ENCODE measurements at regions not wholly inside any gene's neighbourhood (a gene's known extent, or its start where the extent isn't known, plus 50 kb on each side); places are given as distances from the start of the nearest gene placed in this dataset.

DNA sequence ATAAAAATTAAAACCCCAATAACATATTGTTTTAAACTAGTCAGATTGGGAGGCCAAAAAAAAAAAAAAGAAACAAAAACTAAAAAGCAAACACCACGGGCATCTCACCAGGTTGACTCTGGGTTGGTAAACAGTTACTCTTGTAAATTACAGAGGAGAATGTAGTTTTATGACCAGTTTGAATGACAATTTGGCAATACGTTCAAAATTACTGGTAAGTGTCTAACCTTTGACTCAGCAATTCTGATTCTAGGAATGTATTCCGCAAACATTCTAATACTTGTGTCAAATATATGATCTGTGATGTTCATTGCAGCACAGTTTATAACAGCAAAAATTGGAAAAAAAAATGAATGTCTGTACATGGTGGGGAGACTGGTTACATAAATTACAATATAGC, 1376.0 kb downstream of the TBC1D22A start:
- no peak for DNase-seq

DNA sequence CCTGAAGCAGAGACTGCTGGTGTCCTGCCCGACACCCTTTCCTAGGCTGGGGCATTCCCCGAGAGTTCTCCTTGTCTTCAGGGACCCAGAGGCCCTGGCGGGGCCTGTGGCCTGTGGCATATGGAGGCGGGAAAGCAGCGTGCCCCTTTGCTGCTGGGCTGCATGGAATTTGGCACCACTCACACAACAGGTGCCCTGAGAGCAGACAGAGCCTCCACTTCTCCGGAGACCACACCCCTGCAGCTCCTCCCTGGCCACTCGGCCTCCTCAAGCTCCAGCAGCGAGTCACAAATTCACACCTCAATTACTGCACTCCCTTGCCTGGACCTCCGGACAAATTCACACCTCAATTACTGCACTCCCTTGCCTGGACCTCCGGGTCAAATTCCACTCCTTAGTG, 1375.2 kb downstream of the TBC1D22A start:
- DNase-seq: no peak

DNA sequence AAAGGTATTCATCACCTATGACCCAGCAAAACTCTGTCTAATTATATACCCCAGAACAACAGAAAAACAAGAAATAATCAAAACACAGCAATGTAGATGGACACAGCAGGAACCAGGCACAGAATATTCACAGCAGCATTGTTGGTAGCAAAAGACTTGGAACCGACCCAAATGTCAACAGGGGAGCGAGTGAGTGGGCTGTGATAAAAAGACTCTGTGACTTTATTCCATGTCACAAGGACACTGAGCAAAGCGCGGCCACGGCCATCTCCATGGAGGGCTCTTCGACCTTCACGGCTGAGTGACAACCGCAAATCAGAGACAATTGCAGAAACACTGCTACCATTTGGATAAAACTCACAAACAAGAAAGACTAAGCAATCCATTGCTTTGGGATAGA, 1373.1 kb downstream of the TBC1D22A start:
- DNase-seq: no peak

DNA sequence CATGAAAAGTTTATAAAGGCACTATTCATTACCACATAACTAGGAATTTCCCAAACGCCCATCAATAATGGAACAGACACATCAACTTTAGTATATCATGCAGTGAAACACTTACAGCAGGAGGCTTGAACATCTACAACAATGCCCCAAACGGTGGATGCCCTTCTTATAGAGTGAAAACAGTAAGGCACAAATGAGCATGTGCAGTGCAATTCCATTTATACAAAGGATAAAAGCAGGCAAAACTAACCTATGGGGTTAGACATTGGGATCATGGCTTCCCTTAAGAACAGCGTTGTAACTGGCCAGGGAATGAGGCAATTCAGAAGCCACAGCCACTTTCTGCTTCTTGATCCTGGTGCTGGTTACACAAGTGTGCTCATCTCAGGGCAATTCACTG, 1363.0 kb downstream of the TBC1D22A start:
- DNase-seq: no peak

DNA sequence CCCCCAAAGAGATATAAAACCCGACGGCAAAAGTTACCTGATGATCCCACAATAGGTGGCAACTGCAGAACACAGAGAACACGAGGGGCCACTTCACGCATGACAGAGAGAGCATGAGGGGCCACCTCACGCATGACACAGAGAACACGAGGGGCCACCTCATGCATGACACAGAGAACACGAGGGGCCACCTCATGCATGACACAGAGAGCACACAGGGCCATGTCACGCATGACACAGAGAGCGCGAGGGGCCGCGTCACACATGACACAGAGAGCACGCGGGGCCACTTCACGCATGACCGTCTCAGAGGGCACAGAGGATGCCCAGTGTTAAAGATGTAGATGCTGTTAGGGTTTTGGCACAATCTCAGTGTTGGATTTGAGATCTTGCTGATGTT, 1359.5 kb downstream of the TBC1D22A start:
- DNase-seq: no peak

DNA sequence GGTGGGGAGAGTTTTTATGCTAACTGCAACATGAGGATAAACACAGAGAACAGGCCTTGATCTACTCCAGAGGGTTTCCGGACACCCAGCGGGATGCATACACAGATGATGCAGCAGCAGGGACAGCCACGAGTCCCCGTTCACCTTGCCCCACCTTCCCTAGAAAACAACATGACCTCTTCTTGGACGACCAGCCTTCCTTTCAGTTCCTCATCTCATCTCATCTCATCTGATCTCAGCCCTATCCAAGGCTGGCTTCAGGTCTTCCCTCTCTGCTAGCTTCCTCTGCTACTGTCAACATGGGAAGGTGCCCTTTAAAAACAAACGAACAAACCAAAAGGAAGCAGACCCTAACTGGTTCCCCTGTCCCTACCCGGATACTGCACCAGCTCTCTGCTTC, 1356.2 kb downstream of the TBC1D22A start:
- no peak for DNase-seq

DNA sequence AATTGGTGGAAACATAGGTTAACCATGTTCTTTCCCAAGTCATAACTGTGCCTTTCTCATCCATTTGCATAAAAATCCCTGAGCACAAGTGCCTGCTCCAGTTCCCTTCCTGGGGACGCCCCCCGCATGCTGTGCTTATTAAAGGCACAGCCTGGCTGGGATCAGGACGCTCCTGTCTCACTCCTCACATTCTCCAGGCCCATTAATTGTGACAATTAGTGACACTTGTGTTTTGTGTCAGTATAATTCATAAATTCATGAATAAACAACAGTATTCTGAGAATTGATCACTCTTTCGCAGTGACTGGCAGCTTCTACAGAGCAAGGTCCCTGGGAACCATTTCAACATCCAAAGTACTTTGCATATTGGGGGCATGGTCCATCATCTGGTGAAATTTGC, 1354.4 kb downstream of the TBC1D22A start:
- DNase-seq: no peak

DNA sequence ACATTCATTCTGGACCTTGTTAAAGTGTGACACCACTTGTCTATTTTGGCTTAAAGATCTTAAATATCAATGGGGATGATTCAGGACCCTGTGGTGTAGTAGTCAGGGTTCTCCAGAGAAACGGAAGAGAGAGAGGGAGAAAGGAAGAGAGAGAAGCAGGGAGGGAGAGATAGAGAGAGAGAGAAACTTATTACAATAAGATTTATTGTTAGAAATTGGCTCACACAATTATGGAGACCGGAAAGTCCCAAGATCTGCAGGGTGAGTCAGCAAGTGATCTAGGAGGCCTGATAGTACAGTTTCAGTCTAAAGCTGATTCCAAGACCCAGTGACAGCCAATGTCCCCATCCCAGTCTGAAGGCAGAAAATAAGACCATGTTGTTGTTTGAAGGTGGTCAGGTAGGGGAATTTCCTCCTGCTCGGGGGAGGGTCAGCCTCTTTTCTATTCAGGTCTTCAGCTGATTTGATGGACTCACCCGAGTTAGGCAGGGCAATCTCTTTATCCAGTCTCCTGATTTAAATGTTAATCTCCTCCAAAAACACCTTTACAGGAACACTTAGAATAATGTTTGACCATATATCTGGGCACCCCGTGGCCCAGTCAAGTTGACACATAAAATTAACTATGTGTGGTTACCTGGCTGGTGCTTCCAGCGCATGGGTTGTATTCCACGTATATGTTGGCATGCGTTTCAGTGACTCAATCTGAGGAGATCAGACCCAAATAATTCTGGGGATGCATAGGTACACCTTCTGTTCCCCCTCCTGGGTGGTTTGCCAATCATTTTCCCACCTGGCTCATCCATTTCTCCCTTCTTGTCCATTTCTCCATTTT, 1350.5 kb downstream of the TBC1D22A start:
- no peak for DNase-seq

DNA sequence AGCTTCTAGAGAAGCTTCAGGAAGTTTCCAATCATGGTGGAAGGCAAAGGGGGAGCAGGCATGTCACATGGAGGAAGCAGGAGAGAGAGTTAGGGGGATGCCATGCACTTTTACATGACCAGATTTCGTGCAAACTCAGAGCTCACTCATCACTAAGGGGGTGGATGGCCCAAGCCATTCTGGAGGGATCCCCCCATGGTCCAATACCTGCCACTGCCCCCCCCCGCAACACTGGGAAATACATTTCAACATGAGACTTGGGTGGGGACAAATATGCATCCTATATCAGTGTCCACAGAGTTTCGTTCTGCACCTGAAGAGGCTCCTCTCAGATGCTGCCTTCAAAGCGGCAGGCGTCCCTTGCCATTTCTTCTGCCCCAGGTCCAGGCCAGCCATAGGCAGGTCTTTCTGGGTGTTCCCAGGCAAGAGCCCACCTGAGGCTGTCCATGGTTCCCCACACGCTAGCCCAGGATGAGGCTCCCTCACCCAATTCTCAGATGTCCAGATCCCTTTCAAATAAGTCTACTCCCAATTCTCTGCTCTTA, 1344.3 kb downstream of the TBC1D22A start:
- no peak for DNase-seq

DNA sequence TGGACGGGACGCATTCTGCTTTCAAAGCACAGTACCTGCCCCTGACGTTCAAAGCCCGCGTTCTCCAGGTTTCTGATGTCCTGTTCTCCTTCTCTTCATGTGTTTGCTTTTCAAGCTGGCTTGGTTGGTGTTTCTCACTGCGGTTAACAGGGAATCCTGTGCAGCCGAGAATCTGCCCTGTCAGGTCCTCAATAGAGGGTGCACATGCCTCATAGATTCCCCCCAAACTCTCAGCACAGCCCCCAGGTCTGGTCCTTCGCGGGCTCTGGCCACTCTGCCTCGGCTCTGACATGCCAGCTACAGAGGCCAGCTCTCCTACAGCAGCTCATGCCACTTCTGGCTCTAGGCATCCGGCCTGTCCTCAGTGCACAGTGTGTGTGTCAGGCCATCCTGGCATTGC, 1343.8 kb downstream of the TBC1D22A start:
- no peak for DNase-seq

DNA sequence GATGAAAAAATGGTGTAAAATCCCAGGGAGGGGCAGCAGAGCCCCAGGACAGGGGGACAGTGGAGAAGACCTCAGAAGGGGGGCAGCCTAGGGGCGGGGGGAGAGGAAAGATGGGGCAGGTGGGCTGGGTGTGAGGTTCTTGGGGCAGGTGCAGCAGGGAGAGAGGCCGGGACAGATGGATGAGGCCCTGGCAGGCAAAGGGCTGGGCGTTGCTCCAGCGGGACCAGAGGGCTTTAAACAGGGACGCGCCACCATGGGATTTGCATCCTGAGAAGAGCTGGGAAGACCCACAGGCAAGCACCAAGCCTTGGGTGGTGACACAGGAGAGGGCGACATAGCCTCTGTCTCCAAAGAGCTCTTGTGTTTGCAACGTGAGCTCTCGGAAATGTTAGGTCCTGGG, 1342.8 kb downstream of the TBC1D22A start:
- no peak for DNase-seq

DNA sequence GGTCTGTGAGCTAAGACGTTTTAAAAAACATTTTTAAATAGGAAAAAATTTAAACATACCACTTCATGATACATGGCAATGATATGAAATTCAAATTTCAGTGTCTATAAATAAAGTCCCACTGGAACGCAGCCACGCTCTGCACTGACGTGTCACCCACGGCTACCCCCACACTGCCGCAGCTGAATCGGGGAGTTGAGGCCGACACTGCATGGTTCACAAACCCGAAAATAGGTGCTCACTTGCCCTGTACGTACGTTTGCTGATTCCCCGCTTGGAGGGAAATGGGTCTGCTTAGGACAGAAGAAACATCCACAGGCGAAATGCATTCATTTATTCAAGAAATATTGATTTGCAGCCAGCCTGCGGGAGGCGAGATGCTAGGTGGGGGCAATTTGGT, 1342.3 kb downstream of the TBC1D22A start:
- no peak for DNase-seq

DNA sequence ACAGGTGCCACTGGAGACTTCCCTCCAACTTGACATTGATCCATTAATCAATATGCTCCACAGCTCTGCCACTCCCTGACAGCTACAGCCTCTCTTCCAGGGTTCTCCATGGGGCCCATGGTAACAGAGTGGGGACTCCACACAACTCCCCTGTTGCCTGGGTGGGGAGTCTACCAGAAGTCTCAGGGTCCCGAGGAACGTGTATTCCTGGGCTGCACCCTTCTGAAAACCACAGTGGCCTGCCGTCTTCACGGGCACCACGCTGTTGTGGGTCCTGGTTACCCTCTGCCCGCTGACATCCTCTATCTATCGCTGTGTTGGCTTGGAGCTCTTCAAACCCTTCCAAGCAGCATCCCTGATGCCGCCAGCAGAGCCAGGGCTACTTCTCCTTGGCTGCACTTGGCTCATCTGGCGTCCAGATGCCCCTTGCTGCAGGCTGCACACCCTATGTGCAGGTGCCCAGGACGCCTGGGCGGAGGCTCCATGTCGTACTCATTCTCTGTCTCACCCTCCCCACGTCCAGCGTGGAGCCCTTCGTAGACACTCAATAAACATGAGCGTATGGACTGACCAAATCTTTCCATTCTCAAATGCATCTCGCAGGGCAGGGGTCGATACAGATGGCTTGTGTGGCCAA, 1341.8 kb downstream of the TBC1D22A start:
- DNase-seq: no peak

DNA sequence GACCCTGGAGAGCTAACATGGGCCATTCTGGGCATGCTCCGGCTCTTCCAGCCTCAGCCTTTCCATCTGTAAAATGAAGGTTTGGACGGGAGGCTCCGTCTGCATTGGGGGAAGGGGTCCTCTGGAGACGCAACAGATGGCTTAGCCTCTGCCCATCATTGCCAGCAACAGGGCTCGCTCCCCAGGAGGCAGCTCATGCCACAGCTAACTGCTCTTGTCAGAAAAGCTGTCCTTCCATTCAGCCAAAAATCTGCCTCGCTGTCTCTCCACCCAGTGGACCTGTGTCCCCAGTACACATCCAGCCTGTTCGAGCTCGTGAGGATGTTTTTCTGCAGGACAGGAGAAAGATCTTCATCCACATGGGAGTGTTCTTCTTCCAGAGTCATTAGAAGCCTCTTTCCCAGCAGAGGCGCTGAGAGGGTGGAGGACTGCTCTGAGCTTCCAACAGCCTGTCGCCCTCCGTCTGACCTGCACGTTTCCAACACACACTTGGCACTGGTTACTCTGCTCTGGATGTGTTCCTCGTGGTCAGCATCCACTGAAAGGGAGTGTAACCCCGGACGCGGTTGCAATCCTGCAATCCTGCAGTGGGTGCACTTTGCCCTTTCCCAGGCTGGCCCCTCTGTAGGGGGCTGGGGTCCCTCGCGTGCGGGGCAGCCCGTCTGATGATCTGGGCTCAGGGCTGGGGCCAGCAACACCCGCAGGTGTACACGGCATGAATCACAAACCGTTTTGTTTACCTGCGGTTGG, 1340.9 kb downstream of the TBC1D22A start:
- DNase-seq: no peak

DNA sequence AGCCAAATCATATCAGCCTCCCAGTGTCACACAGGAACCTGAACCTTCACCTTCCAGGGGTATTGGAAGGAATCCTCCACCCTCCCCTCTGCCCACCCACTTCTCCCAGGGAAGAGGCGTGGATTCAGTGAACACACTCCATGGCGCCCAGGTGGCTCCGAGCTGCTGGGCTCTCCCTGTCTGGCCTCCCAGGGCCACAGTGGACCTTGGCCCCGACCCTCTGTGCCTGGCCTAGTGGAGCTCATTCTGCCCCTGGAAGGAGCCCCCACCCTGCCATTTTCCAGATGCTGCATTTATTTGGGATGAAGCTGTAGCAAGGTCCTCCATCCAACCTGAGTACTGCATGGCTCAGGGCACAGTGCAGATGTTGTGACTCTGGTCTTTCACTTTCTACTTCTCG, 1340.1 kb downstream of the TBC1D22A start:
- no peak for DNase-seq

DNA sequence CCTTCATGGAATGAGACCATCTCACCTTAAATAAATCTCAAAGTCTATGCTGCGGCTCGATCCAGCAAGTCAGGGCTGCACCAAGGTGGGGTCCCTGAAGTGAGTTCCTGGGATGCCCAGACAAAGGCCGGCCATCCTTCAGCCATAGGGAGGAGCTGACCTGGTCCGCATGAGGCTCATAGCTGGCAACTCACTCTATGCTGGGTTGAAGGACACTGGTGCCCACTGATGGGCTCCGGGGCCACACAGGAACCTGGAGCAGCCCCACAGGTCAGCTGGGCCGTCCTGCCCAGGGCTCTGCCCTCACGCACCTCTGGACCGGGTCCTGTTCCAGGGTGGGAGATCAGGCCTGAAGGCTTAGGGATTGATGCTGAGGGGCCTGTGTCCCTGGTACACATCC, 1339.3 kb downstream of the TBC1D22A start:
- DNase-seq: no peak

DNA sequence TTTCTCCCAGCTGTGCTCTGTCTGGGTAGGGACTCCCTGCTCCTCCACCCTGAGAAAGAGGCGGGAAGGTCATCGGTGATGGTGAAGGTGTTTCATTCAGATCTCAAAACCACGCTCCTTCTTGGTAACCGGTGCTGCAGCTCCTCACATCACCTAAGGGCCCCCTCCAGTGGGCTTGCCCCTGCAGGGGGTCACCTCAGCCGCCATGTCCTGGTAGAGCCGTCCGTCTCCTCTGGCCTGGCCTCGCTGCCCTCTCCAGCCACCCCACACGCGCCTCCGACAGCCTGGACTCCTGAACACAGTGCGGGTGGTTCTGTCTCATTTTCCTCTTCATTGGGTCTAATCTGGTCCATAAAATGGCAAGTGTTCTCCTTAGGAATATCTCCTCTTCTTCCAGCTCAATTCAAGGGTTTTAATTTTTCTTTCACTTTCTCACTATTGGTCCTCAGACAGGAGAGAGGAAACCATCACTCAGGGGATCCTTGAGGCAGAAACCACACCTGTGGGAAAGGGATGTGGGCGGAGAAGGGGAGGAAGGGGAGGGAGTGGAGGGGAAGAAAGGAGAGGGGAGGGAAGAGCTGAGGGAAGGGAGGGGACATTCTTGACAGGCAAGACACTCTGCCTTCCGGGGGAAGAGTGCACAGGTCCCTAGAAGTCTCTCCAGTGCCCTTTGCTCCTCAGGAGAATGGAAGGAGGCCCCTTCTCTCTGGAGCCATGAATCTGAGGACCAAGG, 1338.4 kb downstream of the TBC1D22A start:
- no peak for DNase-seq

DNA sequence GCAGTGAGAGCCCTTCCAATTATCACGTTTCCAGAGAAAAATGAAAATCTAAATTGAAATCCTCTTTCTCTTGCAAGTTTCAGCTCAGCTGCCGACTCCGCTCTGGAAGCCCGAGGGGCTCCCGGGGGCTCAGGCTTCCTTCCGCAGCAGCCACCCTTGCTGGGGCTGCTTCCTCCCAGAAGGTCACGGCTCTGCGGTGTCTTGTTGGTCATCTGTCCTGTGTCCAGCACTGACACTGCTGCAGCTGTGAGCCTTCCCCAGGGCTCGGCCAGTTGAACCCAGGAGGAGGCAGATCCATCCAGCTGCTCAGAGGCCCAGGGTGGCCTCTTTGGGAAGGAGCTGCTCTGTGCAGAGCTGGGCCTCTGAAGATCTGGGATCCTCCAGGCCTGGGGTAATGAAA, 1337.2 kb downstream of the TBC1D22A start:
- DNase-seq: no peak

DNA sequence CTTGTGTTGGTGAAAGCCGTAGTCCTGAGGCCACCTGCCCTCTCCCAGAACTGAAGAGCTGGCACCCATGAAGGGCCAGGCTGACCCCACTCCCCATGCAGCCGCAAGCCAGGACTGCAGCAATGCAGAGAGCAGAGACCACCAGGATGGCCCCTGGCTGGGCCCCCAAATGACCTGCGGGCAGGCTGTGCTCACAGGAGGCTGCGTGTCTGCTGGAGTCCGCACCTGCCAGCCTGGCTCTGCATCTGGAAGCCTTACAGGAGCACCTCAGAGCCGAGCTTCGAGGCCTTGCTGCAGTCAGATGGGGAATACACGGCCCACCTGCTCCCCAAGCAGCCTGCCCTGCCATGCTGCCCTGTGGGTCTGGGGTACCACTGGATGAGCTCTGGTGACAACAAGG, 1336.8 kb downstream of the TBC1D22A start:
- no peak for DNase-seq

DNA sequence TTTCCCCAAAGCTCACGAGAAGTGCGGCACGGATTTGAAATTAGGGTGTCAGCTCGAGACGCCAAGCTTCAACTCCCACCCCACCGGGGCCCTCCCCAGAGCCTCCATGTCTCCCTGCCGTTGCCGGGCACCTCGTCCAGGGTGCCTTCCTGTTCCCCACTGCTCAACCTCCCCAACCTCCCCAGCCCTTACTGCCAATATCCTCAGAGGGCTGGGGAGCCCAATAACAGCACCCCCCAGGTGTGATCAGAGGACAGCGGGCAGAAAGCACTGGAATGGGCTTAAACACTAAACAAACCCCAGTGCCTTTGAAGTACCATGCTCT, 1336.4 kb downstream of the TBC1D22A start:
- no peak for DNase-seq

DNA sequence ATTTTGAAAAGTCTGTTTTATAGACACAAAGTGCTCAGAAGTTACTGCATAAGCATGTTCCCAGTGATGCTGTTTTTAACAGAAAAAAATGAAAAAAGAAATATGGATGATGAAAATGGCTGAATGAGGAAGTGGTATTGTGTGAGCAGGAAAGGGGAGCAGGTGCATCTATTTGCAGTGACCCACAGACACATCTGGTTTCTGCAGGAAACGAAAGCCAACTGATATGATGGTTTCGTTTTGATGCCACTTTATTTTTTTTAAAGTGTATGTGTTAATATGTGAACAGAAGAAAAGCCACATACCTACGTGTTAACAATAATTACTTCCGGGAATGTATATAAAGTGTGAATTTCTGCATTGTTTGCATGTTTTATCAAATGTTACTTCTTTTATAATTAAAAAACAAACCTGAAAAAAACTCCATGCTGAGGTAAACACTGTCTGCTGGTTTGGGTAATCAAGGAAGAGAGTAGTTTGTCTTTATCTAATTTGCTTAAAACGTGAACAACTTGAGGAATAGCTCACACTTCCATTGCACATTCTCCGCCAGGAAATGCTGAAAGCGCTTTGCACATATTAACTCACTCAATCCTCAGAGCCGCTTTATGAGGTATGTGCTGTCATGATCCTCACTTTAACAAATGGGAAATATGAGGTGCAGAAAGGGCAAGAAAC, 1335.9 kb downstream of the TBC1D22A start:
- no peak for DNase-seq

DNA sequence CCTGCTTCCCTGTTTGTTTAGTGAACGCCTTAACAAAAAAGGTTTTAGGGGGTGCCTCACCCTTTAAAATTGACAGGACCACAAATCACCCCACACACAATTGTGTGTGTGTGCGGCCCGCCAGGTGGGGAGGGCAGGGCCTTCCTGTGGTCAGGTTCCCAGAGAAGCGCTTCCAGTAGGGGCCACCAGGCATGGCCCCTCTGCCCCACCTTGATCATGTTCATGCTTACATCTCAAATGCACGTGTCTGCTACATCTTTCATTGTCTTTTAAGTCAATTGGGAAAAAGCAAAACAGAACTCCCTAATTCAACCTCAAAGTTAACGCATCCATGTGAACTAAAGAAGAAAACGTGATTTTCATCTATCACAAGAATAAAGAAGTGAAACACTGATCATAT, 1335.3 kb downstream of the TBC1D22A start:
- no peak for DNase-seq

Data from activated CD4-positive, alpha-beta T cell treated with anti-CD3 and anti-CD28 coated beads for 1 hour (primary cell).